WI38 (cell line): ENCODE measurements at regions not wholly inside any gene's neighbourhood (a gene's known extent, or its start where the extent isn't known, plus 50 kb on each side); places are given as distances from the start of the nearest gene placed in this dataset.

Experiments used
- H3K4me3 ChIP-seq: 2 replicates; pipeline ENCODE4 v1.5.1; 2011; ENCODE audit warnings: low read depth, mild to moderate bottlenecking, control low read depth, low read length
- TF ChIP-seq, protein P1 (sequence below): IDR thresholded peaks from 2 replicates; pipeline ENCODE4 v1.5.1; 2012; ENCODE audit warnings: low read depth, mild to moderate bottlenecking, control low read depth, low read length

GRCh38 chr12:30840715-30841114 lies 85.8 kb upstream of the TSPAN11 start:
- TF ChIP-seq, protein P1, sequence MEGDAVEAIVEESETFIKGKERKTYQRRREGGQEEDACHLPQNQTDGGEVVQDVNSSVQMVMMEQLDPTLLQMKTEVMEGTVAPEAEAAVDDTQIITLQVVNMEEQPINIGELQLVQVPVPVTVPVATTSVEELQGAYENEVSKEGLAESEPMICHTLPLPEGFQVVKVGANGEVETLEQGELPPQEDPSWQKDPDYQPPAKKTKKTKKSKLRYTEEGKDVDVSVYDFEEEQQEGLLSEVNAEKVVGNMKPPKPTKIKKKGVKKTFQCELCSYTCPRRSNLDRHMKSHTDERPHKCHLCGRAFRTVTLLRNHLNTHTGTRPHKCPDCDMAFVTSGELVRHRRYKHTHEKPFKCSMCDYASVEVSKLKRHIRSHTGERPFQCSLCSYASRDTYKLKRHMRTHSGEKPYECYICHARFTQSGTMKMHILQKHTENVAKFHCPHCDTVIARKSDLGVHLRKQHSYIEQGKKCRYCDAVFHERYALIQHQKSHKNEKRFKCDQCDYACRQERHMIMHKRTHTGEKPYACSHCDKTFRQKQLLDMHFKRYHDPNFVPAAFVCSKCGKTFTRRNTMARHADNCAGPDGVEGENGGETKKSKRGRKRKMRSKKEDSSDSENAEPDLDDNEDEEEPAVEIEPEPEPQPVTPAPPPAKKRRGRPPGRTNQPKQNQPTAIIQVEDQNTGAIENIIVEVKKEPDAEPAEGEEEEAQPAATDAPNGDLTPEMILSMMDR = no peak
- no peak overlapping the region for H3K4me3 ChIP-seq

GRCh38 chr12:30839643-30840220 lies 85.0 kb upstream of the CAPRIN2 start:
- no peak overlapping the region for H3K4me3 ChIP-seq
- TF ChIP-seq, protein P1 = no peak

GRCh38 chr12:30837595-30837994 lies 82.8 kb upstream of the CAPRIN2 start:
- H3K4me3 ChIP-seq = no peak overlapping the region
- TF ChIP-seq, protein P1 = no peak

DNA sequence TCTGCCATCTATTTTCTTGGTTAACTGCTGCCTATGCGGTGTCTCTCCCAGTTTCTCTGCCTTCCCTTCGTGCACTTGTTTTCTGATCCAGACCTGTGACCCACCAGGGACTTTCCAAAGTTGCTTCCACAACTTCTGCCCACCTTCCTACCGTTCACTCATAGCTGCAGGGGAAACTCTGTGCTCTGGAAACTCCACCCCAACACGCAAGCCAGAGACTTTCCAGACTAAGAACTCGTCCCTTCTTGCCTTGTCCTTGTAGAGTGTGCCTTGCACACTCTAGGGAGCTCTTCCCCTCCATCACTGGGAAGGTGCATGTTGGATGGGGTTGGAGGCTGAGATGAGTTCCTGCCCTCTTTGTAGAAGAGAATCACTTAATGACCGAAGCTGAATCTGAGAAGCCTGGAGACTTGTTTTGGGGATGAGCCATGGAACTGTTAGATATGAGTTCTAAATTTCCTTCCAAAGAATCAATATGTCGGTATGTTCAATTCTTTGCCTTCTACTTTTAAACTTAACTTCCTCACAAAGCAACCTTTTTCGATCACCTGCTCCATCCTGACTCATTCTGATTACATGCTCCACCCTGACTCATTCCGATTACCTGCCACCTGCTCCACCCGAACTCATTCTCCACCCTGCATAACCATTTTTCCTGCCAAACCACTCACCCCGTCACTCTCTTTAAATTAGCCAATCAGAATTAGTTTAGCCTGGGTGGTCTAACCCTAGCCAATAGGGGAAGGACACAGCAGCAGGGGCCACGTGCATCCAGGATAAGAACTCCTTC lies 82.1 kb upstream of the CAPRIN2 start:
- no peak overlapping the region for H3K4me3 ChIP-seq
- TF ChIP-seq, protein P1 = no peak

DNA sequence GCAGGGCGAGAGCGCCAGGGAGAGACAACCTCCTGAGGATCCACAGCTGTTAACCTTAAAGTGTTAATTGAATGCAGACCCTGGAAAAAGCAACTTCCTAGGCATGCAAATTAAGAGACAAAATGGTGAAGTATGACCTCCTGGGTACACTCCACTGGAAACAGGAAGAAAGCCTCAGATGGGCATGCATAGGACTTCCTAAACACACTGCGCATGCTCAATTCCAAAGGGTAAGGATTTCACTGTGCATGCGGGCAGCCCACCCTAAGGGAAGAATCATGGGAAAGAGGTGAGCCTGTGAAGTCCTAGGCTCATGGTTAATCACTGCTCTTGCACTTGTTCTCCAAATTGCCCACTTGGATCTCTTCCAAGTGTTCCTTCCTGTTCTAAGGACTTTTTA lies 80.5 kb upstream of the CAPRIN2 start:
- TF ChIP-seq, protein P1 = no peak
- no peak overlapping the region for H3K4me3 ChIP-seq

GRCh38 chr12:30830751-30831150 lies 76.0 kb upstream of the CAPRIN2 start:
- H3K4me3 ChIP-seq = no peak overlapping the region
- TF ChIP-seq, protein P1 = no peak

DNA sequence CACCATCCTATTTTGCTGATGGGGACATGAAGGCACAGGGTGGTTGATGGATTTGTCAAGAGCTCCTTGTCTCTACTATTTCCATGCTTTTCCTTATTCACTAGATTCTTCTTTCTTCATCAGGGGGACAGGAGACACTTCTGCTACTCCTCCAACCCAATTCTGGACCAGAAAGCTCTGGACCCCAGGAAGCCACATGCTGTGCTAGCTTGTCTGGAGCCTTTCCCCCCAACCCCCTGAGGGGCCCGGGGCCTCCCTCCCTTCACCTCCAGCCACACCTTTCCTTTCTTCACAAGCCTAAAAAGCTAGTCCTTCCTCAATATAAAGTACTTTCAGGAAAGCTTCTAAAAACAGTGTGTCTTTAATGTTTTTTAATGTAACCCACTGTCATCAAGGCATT lies 75.1 kb upstream of the CAPRIN2 start:
- TF ChIP-seq, protein P1 = no peak
- H3K4me3 ChIP-seq = no peak overlapping the region
